Occipital lobe (tissue), 1 donor: ENCODE measurements at regions not wholly inside any gene's neighbourhood (a gene's known extent, or its start where the extent isn't known, plus 50 kb on each side); places are given as distances from the start of the nearest gene placed in this dataset.

Experiments
- DNase-seq: peaks from one replicate; lab custom pipeline; 2025; lab: John Stamatoyannopoulos, UW

GRCh38 chr6:115720900-115721299, 339.8 kb downstream of the FRK start:
- no peak for DNase-seq

DNA sequence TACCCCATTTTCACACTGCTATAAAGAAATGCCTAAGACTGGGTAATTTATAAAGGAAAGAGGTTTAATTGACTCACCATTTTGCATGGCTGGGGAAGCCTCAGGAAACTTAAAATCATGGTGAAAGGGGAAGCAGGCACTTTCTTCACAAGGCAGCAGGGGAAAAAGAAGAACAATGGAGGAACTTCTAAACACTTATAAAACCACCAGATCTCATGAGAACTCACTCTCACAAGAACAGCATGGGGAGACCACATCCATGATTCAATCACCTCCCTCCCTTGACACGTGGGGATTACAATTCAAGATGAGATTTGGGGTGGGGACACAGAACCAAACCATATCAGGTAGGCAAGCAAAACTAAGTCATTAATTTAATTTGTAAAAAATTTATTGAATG, 343.2 kb downstream of the FRK start:
- no peak for DNase-seq

- DNase-seq = no peak
Observed at GRCh38 chr6:115717062-115717461, 343.6 kb downstream of the FRK start.

GRCh38 chr6:115712291-115712961, 348.3 kb downstream of the FRK start:
- no peak for DNase-seq

GRCh38 chr6:115708850-115709249, 351.8 kb downstream of the FRK start:
- no peak for DNase-seq

- DNase-seq = no peak
Observed at GRCh38 chr6:115706981-115707380, 353.7 kb downstream of the FRK start.

- no peak for DNase-seq
Observed at GRCh38 chr6:115706324-115706723, 354.4 kb downstream of the FRK start.

GRCh38 chr6:115704028-115704427, 356.7 kb downstream of the FRK start:
- no peak for DNase-seq

DNA sequence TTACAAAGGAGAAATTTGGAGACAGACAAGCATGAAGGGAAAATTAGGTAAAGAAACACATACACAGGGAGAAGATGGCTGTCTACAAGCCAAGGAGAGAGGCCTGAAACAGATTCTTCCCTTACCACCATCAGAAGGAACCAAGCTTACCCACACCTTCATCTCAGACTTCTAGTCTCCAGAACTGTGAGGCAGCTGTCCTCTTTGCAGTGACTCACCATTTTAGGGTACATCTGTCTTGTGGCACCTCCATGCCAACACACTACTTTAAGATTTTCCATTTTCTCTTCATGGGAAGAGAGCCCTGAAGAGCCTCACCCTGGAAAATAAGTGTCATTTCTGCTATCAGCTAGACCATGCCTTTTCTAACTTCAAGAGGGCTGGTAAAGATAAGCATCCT, 369.3 kb downstream of the FRK start:
- DNase-seq = no peak

DNA sequence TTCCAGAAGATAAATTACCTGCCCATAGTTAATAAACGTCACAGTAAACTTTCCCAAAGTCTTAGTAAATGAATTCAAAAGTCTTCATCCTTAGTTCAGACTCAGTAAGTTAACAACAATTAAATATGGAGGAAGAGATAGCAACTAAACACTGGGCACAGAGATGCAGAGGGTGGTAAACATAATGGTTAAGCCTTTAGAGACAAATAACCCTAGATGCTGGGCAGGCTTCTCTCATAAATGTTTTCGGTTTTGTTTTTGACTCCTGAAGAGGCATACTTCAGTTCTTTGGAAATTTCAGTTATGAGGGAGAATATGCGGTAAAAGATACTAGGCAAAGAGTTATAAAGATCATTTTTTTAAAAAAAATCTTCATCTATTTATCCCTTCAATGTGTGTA, 369.8 kb downstream of the FRK start:
- DNase-seq = no peak

GRCh38 chr6:115681978-115682775, 378.5 kb downstream of the FRK start:
- DNase-seq = no peak

GRCh38 chr6:115680621-115681020, 380.1 kb downstream of the FRK start:
- DNase-seq = no peak

- DNase-seq = no peak
Observed at GRCh38 chr6:115677198-115677597, 383.5 kb downstream of the FRK start.

DNA sequence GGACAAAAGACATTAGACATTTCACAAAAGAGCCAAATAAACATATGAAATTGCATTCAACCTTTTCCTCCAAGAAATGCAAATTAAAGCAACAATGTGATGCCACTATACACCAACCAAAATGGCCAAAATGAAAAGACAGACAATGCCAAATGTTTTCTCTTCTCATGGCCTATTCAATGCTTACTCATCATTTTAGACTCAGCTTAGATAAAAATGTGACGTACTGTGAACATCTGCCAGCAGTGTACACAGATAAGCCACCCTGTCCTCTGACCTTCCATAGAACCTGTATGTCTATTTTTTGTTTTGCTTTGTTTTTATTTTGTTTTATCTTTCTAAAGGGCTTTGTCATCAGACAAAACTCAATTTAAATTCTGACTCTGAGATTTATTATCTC, 385.2 kb downstream of the FRK start:
- DNase-seq = no peak

DNA sequence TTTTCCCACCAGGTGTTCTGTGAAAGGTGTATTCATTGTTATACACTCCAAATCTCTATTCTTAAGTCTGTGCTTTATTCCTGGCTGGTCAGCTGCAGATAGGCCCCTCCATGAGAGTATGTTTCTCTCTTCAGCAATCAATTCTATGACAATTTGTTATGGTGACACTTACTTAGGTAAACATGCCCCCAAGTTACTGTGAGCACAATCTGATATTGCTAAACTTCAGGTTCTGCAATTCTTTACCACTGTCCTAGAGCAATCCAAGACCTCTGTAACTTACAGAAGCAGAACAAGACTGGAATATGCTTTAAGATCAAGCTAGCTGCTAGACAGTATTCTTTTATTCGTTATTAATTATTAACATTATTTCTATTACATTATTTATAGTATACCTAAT, 391.9 kb downstream of the FRK start:
- no peak for DNase-seq

GRCh38 chr6:115668211-115668610, 392.5 kb downstream of the FRK start:
- no peak for DNase-seq

GRCh38 chr6:115667478-115668026, 393.1 kb downstream of the FRK start:
- no peak for DNase-seq

GRCh38 chr6:115666997-115667396, 393.7 kb downstream of the FRK start:
- DNase-seq = no peak

DNA sequence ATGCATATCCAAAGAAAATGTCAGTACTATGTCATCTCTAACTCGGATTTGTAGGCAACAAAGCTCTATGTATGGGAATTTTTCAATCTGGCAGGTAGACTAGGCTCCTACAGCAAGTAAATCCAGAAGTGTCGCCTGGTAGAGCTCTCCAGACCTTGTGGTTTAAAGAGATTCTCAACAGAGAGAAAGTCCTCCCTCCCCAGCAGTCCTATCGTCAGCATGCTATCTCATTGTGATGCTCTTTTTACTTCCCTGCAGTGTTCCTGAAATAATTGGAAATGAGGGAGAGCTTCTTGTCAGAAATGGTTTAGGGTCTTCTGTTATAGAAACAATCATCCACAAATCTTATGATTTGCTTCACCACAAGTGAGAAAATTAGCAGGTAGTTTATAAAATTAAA, 395.4 kb downstream of the FRK start:
- no peak for DNase-seq

- no peak for DNase-seq
Observed at GRCh38 chr6:115663681-115664080, 397.0 kb downstream of the FRK start.

DNA sequence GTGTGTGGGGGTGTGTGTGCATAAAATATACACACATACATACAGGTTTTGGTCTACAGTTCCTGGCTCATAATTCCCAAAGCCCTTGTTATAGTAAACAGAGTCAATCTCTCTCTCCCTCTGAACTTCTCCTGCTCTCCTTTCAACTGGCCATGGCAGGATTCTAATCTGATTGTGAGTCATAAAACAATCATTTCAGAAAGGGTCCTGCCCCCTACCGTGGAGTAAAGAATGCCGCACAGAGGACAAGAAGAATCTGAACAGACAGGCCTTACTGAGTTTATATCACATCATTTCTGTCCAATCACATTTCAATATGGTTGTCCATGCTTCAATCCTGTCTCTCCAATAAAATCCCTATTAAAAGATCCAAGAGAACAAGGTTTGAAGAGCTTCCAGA, 416.9 kb downstream of the FRK start:
- DNase-seq = no peak

GRCh38 chr6:115634887-115635286, 425.8 kb downstream of the FRK start:
- no peak for DNase-seq

GRCh38 chr6:115634131-115634530, 426.6 kb downstream of the FRK start:
- no peak for DNase-seq
